HEK293T (cell line): ENCODE measurements at regions not wholly inside any gene's neighbourhood (a gene's known extent, or its start where the extent isn't known, plus 50 kb on each side); places are given as distances from the start of the nearest gene placed in this dataset.
A peak's percentile ranks its signal among the peaks of the same experiment; 100 is the strongest.

Experiments
- ARNT ChIP-seq: fragments of 450-650 bp; IDR thresholded peaks from 2 replicates; pipeline ENCODE4 v1.6.1; 2017; ENCODE audit warnings: mild to moderate bottlenecking
- BHLHE40 ChIP-seq: fragments of 450-650 bp; IDR thresholded peaks from 2 replicates; pipeline ENCODE4 v1.6.1; 2016; ENCODE audit warnings: mild to moderate bottlenecking, moderate library complexity, borderline replicate concordance
- ELF4 ChIP-seq: fragments of 450-650 bp; IDR thresholded peaks from 2 replicates; pipeline ENCODE4 v1.6.1; 2017; ENCODE audit warnings: antibody characterized with exemption
- FOXK2 ChIP-seq: fragments of 450-650 bp; IDR thresholded peaks from 2 replicates; pipeline ENCODE4 v1.6.1; 2016; ENCODE audit warnings: mild to moderate bottlenecking
- FOXM1 ChIP-seq: fragments of 450-650 bp; IDR thresholded peaks from 2 replicates; pipeline ENCODE4 v1.6.1; 2017; ENCODE audit warnings: mild to moderate bottlenecking, borderline replicate concordance
- L3MBTL2 ChIP-seq: fragments of 450-650 bp; conservative IDR thresholded peaks from 2 replicates; pipeline ENCODE4 v1.6.1; 2016; ENCODE audit warnings: mild to moderate bottlenecking
- LEF1 ChIP-seq: fragments of 450-650 bp; IDR thresholded peaks from 2 replicates; pipeline ENCODE4 v1.6.1; 2017; ENCODE audit warnings: mild to moderate bottlenecking, borderline replicate concordance
- NFRKB ChIP-seq: fragments of 450-650 bp; IDR thresholded peaks from 2 replicates; pipeline ENCODE4 v1.6.1; 2016; ENCODE audit warnings: mild to moderate bottlenecking, moderate library complexity
- PKNOX1 ChIP-seq: fragments of 450-650 bp; IDR thresholded peaks from 2 replicates; pipeline ENCODE4 v1.6.1; 2016
- SP1 ChIP-seq: fragments of 450-650 bp; IDR thresholded peaks from 2 replicates; pipeline ENCODE4 v1.6.1; 2017
- SUZ12 ChIP-seq: fragments of 450-650 bp; IDR thresholded peaks from 2 replicates; pipeline ENCODE4 v1.6.1; 2016; ENCODE audit warnings: mild to moderate bottlenecking
- TARDBP ChIP-seq: fragments of 450-650 bp; IDR thresholded peaks from 2 replicates; pipeline ENCODE4 v1.6.1; 2016

- TF ChIP-seq SP1: no peak
- TF ChIP-seq SUZ12: no peak
- TF ChIP-seq TARDBP: no peak
- no peak for TF ChIP-seq ELF4
- TF ChIP-seq NFRKB: no peak
- TF ChIP-seq BHLHE40: no peak
- no peak for TF ChIP-seq FOXM1
- peak; percentile 83 for TF ChIP-seq PKNOX1
- TF ChIP-seq FOXK2: no peak
- no peak for TF ChIP-seq ARNT
- peak; percentile 45; the same call in 1 of the 2 replicates for TF ChIP-seq L3MBTL2
- no peak for TF ChIP-seq LEF1
These were observed 136.1 kb upstream of the IRF2BP2 start for GRCh38 chr1:234745844-234746797.
